HCT116 (cell line): ENCODE measurements at regions not wholly inside any gene's neighbourhood (a gene's known extent, or its start where the extent isn't known, plus 50 kb on each side); places are given as distances from the start of the nearest gene placed in this dataset.

Experiments
- ATAC-seq: fragments of 200-7000 bp; cut with Tn5 transposase; 2 replicates; pipeline ENCODE4 v1.9.1; 2020; ENCODE audit warnings: mild to moderate bottlenecking, moderate library complexity
- BruUV-seq: library from RNA; stranded (reverse); fragments of 400-500 nt; replicated peaks from 2 replicates; lab custom pipeline; 2021; lab: Mats Ljungman, UMichigan
- CTCF ChIA-PET: fragments of 300-600 bp; sonication (Branson Sonifier 250); formaldehyde crosslinking; loops from one replicate; lab custom pipeline; 2021; ENCODE audit warnings: antibody characterized with exemption; lab: Charles Lee
- POLR2A ChIA-PET: fragments of 300-600, 350-600 bp; sonication (Branson Sonifier 250); formaldehyde crosslinking; loops from one replicate; lab custom pipeline; 2021; ENCODE audit warnings: antibody characterized with exemption; lab: Charles Lee
- RAD21 ChIA-PET, 2 experiments: fragments of 300-600 bp; sonication (Branson Sonifier 250); formaldehyde crosslinking; loops; one replicate each; lab custom pipeline; 2023; ENCODE audit warnings: low total read pairs in 2 of 2; ENCODE audit not compliant: uncharacterized antibody in 2 of 2, unreplicated experiment in 2 of 2, low non-redundant PET in 1 of 2; lab: Charles Lee
- DNase-seq: peaks from one replicate; pipeline ENCODE4 v3.0.0-alpha.2; 2010; ENCODE audit warnings: low read depth, low spot score
- H2AFZ ChIP-seq: fragments of 200-600 bp; shearing (Covaris generic), sonication (generic); 2 replicates; pipeline ENCODE4 v1.6.1; 2017; ENCODE audit warnings: low read depth, mixed run types, mixed read lengths, antibody characterized with exemption, low read length; ENCODE audit not compliant: poor library complexity, severe bottlenecking
- H3K27ac ChIP-seq: 2 replicates; pipeline ENCODE4 v1.5.1; 2012; ENCODE audit warnings: low read depth, low read length
- H3K27me3 ChIP-seq: fragments of 200-600 bp; sonication (generic); 2 replicates; pipeline ENCODE4 v1.6.1; 2016; ENCODE audit warnings: mixed run types, low read length, mixed read lengths; ENCODE audit not compliant: insufficient read depth
- H3K36me3 ChIP-seq, 2 experiments: fragments of 200-500 bp in 1 of 2; fragments of 200-600 bp in 1 of 2; sonication (Bioruptor generic) in 1 of 2; sonication (generic) in 1 of 2; 2 replicates each; pipeline versions ENCODE4 v1.5.1 to v1.6.1; 2014 to 2016; ENCODE audit warnings: low read length in 2 of 2, inconsistent platforms in 1 of 2, mixed read lengths in 1 of 2, mixed run types in 1 of 2; ENCODE audit not compliant: insufficient read depth in 2 of 2, control insufficient read depth in 1 of 2
- H3K4me1 ChIP-seq, 2 experiments: fragments of 200-600 bp in 1 of 2; sonication (generic) in 1 of 2; 2 replicates each; pipeline versions ENCODE4 v1.5.1 to v1.6.1; 2012 to 2017; ENCODE audit warnings: low read length in 2 of 2, inconsistent platforms in 1 of 2, mild to moderate bottlenecking in 1 of 2, mixed read lengths in 1 of 2, mixed run types in 1 of 2, moderate library complexity in 1 of 2; ENCODE audit not compliant: insufficient read depth in 2 of 2, control insufficient read depth in 1 of 2
- H3K4me2 ChIP-seq: fragments of 200-600 bp; sonication (generic); 2 replicates; pipeline ENCODE4 v1.6.1; 2017; ENCODE audit warnings: mixed run types, low read length, mixed read lengths
- H3K4me3 ChIP-seq, 2 experiments: fragments of 200-600 bp in 1 of 2; sonication (generic) in 1 of 2; replicated peaks in 1 of 2; 2 replicates each; pipeline ENCODE4 v1.5.1; 2011 to 2016; ENCODE audit warnings: low read length in 2 of 2, control low read depth in 1 of 2, low read depth in 1 of 2, mild to moderate bottlenecking in 1 of 2, mixed read lengths in 1 of 2, mixed run types in 1 of 2
- H3K79me2 ChIP-seq: fragments of 200-600 bp; sonication (generic); 2 replicates; pipeline ENCODE4 v1.6.1; 2017; ENCODE audit warnings: mild to moderate bottlenecking, mixed run types, low read length, moderate library complexity, mixed read lengths; ENCODE audit not compliant: insufficient read depth
- H3K9ac ChIP-seq: fragments of 200-600 bp; sonication (generic); 2 replicates; pipeline ENCODE4 v1.6.1; 2016; ENCODE audit warnings: low read length, mixed read lengths
- H3K9me2 ChIP-seq: fragments of 200-600 bp; sonication (generic), shearing (Covaris generic); 2 replicates; pipeline ENCODE4 v1.6.1; 2017; ENCODE audit warnings: mixed run types, mild to moderate bottlenecking, moderate library complexity; ENCODE audit not compliant: insufficient read depth
- H3K9me3 ChIP-seq, 2 experiments: fragments of 200-500 bp in 1 of 2; fragments of 200-600 bp in 1 of 2; sonication (Bioruptor generic) in 1 of 2; sonication (generic) in 1 of 2; 2 replicates each; pipeline ENCODE4 v1.6.1; 2014 to 2017; ENCODE audit warnings: low read length in 2 of 2, mixed read lengths in 2 of 2, inconsistent platforms in 1 of 2, low read depth in 1 of 2, mild to moderate bottlenecking in 1 of 2, mixed run types in 1 of 2, moderate library complexity in 1 of 2; ENCODE audit not compliant: control insufficient read depth in 1 of 2, insufficient read depth in 1 of 2
- H4K20me1 ChIP-seq: fragments of 200-600 bp; sonication (generic), shearing (Covaris generic); 2 replicates; pipeline ENCODE4 v1.6.1; 2017; ENCODE audit warnings: mixed run types, mild to moderate bottlenecking, moderate library complexity; ENCODE audit not compliant: insufficient read depth
- CBX3 ChIP-seq: IDR thresholded peaks from 2 replicates; pipeline ENCODE4 v1.6.1; 2012; ENCODE audit warnings: low read depth
- CEBPB ChIP-seq: IDR thresholded peaks from 2 replicates; pipeline ENCODE4 v1.6.1; 2012; ENCODE audit warnings: low read depth
- CTCF ChIP-seq, 3 experiments: fragments of 200-600 bp in 1 of 3; sonication (generic) in 1 of 3; IDR thresholded peaks in 2 of 3; conservative IDR thresholded peaks in 1 of 3; 2 replicates each; pipeline ENCODE4 v1.5.1; 2012 to 2017; ENCODE audit warnings: low read depth in 2 of 3, low read length in 2 of 3, antibody characterized with exemption in 1 of 3, borderline replicate concordance in 1 of 3, control low read depth in 1 of 3, mild to moderate bottlenecking in 1 of 3, mixed read lengths in 1 of 3, mixed run types in 1 of 3, moderate library complexity in 1 of 3; ENCODE audit not compliant: insufficient read depth in 1 of 3
- EGR1 ChIP-seq: IDR thresholded peaks from 2 replicates; pipeline ENCODE4 v1.6.1; 2012; ENCODE audit warnings: low read depth
- EZH2 ChIP-seq: fragments of 200-600 bp; sonication (generic); IDR thresholded peaks from 2 replicates; pipeline ENCODE4 v1.6.1; 2017; ENCODE audit warnings: antibody characterized with exemption, mixed run types
- JUND ChIP-seq: IDR thresholded peaks from 2 replicates; pipeline ENCODE4 v1.6.1; 2012
- RAD21 ChIP-seq: IDR thresholded peaks from 2 replicates; pipeline ENCODE4 v1.6.1; 2012; ENCODE audit warnings: low read depth, mild to moderate bottlenecking
- REST ChIP-seq: IDR thresholded peaks from 2 replicates; pipeline ENCODE4 v1.6.1; 2012; ENCODE audit warnings: low read depth
- SRF ChIP-seq: IDR thresholded peaks from 2 replicates; pipeline ENCODE4 v1.6.1; 2012; ENCODE audit warnings: low read depth
- YY1 ChIP-seq: IDR thresholded peaks from 2 replicates; pipeline ENCODE4 v1.6.1; 2011; ENCODE audit warnings: low read length, low read depth, moderate library complexity, mild to moderate bottlenecking; ENCODE audit not compliant: insufficient replicate concordance; ENCODE audit errors: extremely low read depth
- ZFX ChIP-seq: fragments of 450-650 bp; IDR thresholded peaks from 2 replicates; pipeline ENCODE4 v1.6.1; 2017
- ZNF274 ChIP-seq: fragments of 200-500 bp; sonication (Bioruptor generic); IDR thresholded peaks from 2 replicates; pipeline ENCODE4 v1.6.1; 2014; ENCODE audit warnings: mild to moderate bottlenecking, low read depth, low read length, inconsistent platforms
- intact Hi-C: fragments of 100-400 bp; cut with micrococcal nuclease; formaldehyde crosslinking; loops from 2 replicates; pipeline ENCODE4 v1.10.0; 2022
- TF ChIP-seq, protein P1 (sequence below): IDR thresholded peaks from 2 replicates; pipeline ENCODE4 v1.6.1; 2012
- TF ChIP-seq, protein P2 (sequence below): IDR thresholded peaks from 2 replicates; pipeline ENCODE4 v1.6.1; 2012

- H3K36me3 ChIP-seq: no peaks in the 10 kb centered on the region
- ATAC-seq (no peak), DNase-seq (no peak)
- no peak overlapping the region for H2AFZ ChIP-seq
- H3K4me1 ChIP-seq: no peaks in the 10 kb centered on the region
- H3K9me2 ChIP-seq: no peaks in the 10 kb centered on the region
- no peak overlapping the region for H3K27ac ChIP-seq
- POLR2A ChIA-PET: no interaction called here
- no peaks in the 10 kb centered on the region for H3K79me2 ChIP-seq
- RAD21 ChIA-PET: no interaction called here
- no peak for TF ChIP-seq CTCF (IDR thresholded peaks at IDR 0.05 in 2 of 3, conservative IDR thresholded peaks at IDR 0.05 in 1 of 3; ENCODE audit: borderline replicate concordance in 1 of 3, insufficient read depth in 1 of 3, low read depth in 2 of 3, low read length in 2 of 3)
- no peak for TF ChIP-seq SRF
- TF ChIP-seq, protein P1, sequence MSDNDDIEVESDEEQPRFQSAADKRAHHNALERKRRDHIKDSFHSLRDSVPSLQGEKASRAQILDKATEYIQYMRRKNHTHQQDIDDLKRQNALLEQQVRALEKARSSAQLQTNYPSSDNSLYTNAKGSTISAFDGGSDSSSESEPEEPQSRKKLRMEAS: no peak
- no peak for TF ChIP-seq CEBPB
- H3K9ac ChIP-seq: no peak overlapping the region
- H4K20me1 ChIP-seq: no peaks in the 10 kb centered on the region
- no TSS peak for BruUV-seq
- intact Hi-C loops: no loop called here
- H3K27me3 ChIP-seq: no peaks in the 10 kb centered on the region
- peaks cover 3 to 7% of the 10 kb centered on the region in 2 experiments; a peak in 2 of 4 replicates for H3K9me3 ChIP-seq
- CTCF ChIA-PET: no interaction called here
- H3K4me2 ChIP-seq: no peak overlapping the region
- H3K4me3 ChIP-seq: no peak overlapping the region
Observed at GRCh38 chr4:66097218-66097617, 426.9 kb upstream of the EPHA5 start.

GRCh38 chr4:66095065-66095464, 424.8 kb upstream of the EPHA5 start:
- BruUV-seq: no TSS peak
- ATAC-seq: no peak
- no peaks in the 10 kb centered on the region for H3K79me2 ChIP-seq
- ChIA-PET POLR2A (no interaction called here), CTCF (no interaction called here), RAD21 (no interaction called here)
- H3K9me2 ChIP-seq: no peaks in the 10 kb centered on the region
- no peak overlapping the region for H2AFZ ChIP-seq
- intact Hi-C loops: no loop called here
- H3K4me2 ChIP-seq: no peak overlapping the region
- peaks cover 0 to 3% of the 10 kb centered on the region in 2 experiments; a peak in 2 of 4 replicates for H3K9me3 ChIP-seq
- no peak for TF ChIP-seq EGR1
- TF ChIP-seq RAD21: no peak
- no peak for TF ChIP-seq CEBPB
- TF ChIP-seq YY1: no peak
- TF ChIP-seq ZFX: no peak
- no peak for TF ChIP-seq CBX3
- TF ChIP-seq EZH2: no peak
- no peak for TF ChIP-seq ZNF274
- no peak for TF ChIP-seq JUND
- TF ChIP-seq, protein P1: no peak
- no peak for TF ChIP-seq REST
- TF ChIP-seq, protein P2, sequence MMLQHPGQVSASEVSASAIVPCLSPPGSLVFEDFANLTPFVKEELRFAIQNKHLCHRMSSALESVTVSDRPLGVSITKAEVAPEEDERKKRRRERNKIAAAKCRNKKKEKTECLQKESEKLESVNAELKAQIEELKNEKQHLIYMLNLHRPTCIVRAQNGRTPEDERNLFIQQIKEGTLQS: no peak
- no peak for DNase-seq
- H3K27ac ChIP-seq: no peak overlapping the region
- no peaks in the 10 kb centered on the region for H4K20me1 ChIP-seq
- H3K27me3 ChIP-seq: no peaks in the 10 kb centered on the region
- no peaks in the 10 kb centered on the region for H3K36me3 ChIP-seq
- no peak overlapping the region for H3K9ac ChIP-seq
- H3K4me1 ChIP-seq: no peaks in the 10 kb centered on the region
- no peak overlapping the region for H3K4me3 ChIP-seq
